Loucy (cell line): ENCODE measurements at regions not wholly inside any gene's neighbourhood (a gene's known extent, or its start where the extent isn't known, plus 50 kb on each side); places are given as distances from the start of the nearest gene placed in this dataset.

Source experiments
- H2AFZ ChIP-seq: fragments of 200-600 bp; sonication (generic); 2 replicates; pipeline ENCODE4 v1.6.0; 2016; ENCODE audit warnings: antibody characterized with exemption, mild to moderate bottlenecking, low read length, moderate library complexity
- H3F3A ChIP-seq: fragments of 200-600 bp; 2 replicates; pipeline ENCODE4 v1.6.0; 2016; ENCODE audit warnings: antibody characterized with exemption, low read depth, mild to moderate bottlenecking
- H3K27me3 ChIP-seq: fragments of 200-600 bp; sonication (generic); 2 replicates; pipeline ENCODE4 v1.6.1; 2014; ENCODE audit warnings: low read length, mild to moderate bottlenecking; ENCODE audit not compliant: insufficient read depth, poor library complexity, severe bottlenecking
- H3K36me3 ChIP-seq: fragments of 200-600 bp; sonication (generic); 2 replicates; pipeline ENCODE4 v1.6.1; 2016; ENCODE audit warnings: low read length; ENCODE audit not compliant: insufficient read depth
- H3K4me1 ChIP-seq: fragments of 200-600 bp; sonication (generic); 2 replicates; pipeline ENCODE4 v1.5.1; 2014; ENCODE audit warnings: low read length, mild to moderate bottlenecking; ENCODE audit not compliant: insufficient read depth, poor library complexity, severe bottlenecking
- H3K4me2 ChIP-seq: fragments of 200-600 bp; sonication (generic); 2 replicates; pipeline ENCODE4 v1.6.0; 2014; ENCODE audit warnings: antibody characterized with exemption, low read length, low read depth, mild to moderate bottlenecking; ENCODE audit not compliant: poor library complexity, severe bottlenecking
- H3K4me3 ChIP-seq: fragments of 200-600 bp; sonication (generic); 2 replicates; pipeline ENCODE4 v1.5.1; 2014; ENCODE audit warnings: low read length, mild to moderate bottlenecking, mixed read lengths; ENCODE audit not compliant: poor library complexity, severe bottlenecking
- H3K79me2 ChIP-seq: fragments of 200-600 bp; sonication (generic); 2 replicates; pipeline ENCODE4 v1.6.1; 2014; ENCODE audit warnings: low read length; ENCODE audit not compliant: insufficient read depth
- H3K9ac ChIP-seq: fragments of 200-600 bp; sonication (generic); 2 replicates; pipeline ENCODE4 v1.6.0; 2014; ENCODE audit warnings: mild to moderate bottlenecking, low read depth, low read length, moderate library complexity; ENCODE audit not compliant: poor library complexity, severe bottlenecking
- H3K9me2 ChIP-seq: fragments of 200-600 bp; sonication (generic); replicated peaks from 2 replicates; pipeline ENCODE4 v1.6.1; 2016; ENCODE audit warnings: low read depth, low read length, mixed read lengths
- H3K9me3 ChIP-seq: fragments of 200-600 bp; sonication (generic); 2 replicates; pipeline ENCODE4 v1.6.1; 2014; ENCODE audit warnings: mild to moderate bottlenecking, antibody characterized with exemption, low read length, low read depth; ENCODE audit not compliant: insufficient read depth
- H4K20me1 ChIP-seq: fragments of 200-600 bp; sonication (generic); 2 replicates; pipeline ENCODE4 v1.6.0; 2014; ENCODE audit warnings: antibody characterized with exemption, low read length, mild to moderate bottlenecking; ENCODE audit not compliant: insufficient read depth, poor library complexity, severe bottlenecking
- CTCF ChIP-seq: fragments of 200-600 bp; sonication (generic); conservative IDR thresholded peaks from 2 replicates; pipeline ENCODE4 v1.5.1; 2014; ENCODE audit warnings: mild to moderate bottlenecking, antibody characterized with exemption, low read length
- EZH2phosphoT487 ChIP-seq: fragments of 200-600 bp; IDR thresholded peaks from 2 replicates; pipeline ENCODE4 v1.6.1; 2018; ENCODE audit warnings: antibody characterized with exemption, mild to moderate bottlenecking, moderate library complexity, borderline replicate concordance

- no peaks in the 10 kb centered on the region for H3K27me3 ChIP-seq
- no peak overlapping the region for H3K4me3 ChIP-seq
- no peaks in the 10 kb centered on the region for H3K9me3 ChIP-seq
- no peaks in the 10 kb centered on the region for H3F3A ChIP-seq
- no peaks in the 10 kb centered on the region for H3K4me1 ChIP-seq
- TF ChIP-seq EZH2phosphoT487 (no peak), CTCF (no peak)
- H3K79me2 ChIP-seq, result no peaks in the 10 kb centered on the region
- H3K9ac ChIP-seq, result no peak overlapping the region
- no peaks in the 10 kb centered on the region for H4K20me1 ChIP-seq
- no peaks in the 10 kb centered on the region for H3K36me3 ChIP-seq
- no peaks in the 10 kb centered on the region for H3K9me2 ChIP-seq
- H3K4me2 ChIP-seq, result no peak overlapping the region
- H2AFZ ChIP-seq, result no peak overlapping the region
These were observed 311.2 kb downstream of the C16orf95 start for GRCh38 chr16:87006021-87006420.

GRCh38 chr16:87006789-87007745 lies 310.1 kb downstream of the C16orf95 start:
- no peak overlapping the region for H3K9ac ChIP-seq
- no peaks in the 10 kb centered on the region for H4K20me1 ChIP-seq
- no peaks in the 10 kb centered on the region for H3K9me3 ChIP-seq
- no peaks in the 10 kb centered on the region for H3K36me3 ChIP-seq
- H3K9me2 ChIP-seq, result no peaks in the 10 kb centered on the region
- TF ChIP-seq EZH2phosphoT487 (no peak), CTCF (no peak)
- H3K4me1 ChIP-seq, result no peaks in the 10 kb centered on the region
- H3K4me3 ChIP-seq, result no peak overlapping the region
- no peak overlapping the region for H2AFZ ChIP-seq
- H3K79me2 ChIP-seq, result no peaks in the 10 kb centered on the region
- no peaks in the 10 kb centered on the region for H3F3A ChIP-seq
- H3K27me3 ChIP-seq, result no peaks in the 10 kb centered on the region
- no peak overlapping the region for H3K4me2 ChIP-seq

- Histone ChIP-seq H3K9me2 (no peaks in the 10 kb centered on the region), H2AFZ (no peak overlapping the region), H4K20me1 (no peaks in the 10 kb centered on the region), H3K9me3 (no peaks in the 10 kb centered on the region), H3K4me2 (no peak overlapping the region), H3K79me2 (no peaks in the 10 kb centered on the region), H3K4me3 (no peak overlapping the region), H3K36me3 (no peaks in the 10 kb centered on the region), H3K4me1 (no peaks in the 10 kb centered on the region), H3K9ac (no peak overlapping the region), H3F3A (no peaks in the 10 kb centered on the region), H3K27me3 (no peaks in the 10 kb centered on the region)
- TF ChIP-seq EZH2phosphoT487 (no peak), CTCF (no peak)
These were observed 309.3 kb downstream of the C16orf95 start for GRCh38 chr16:87007907-87008306.
